ENCODE measurements at regions not wholly inside any gene's neighbourhood (a gene's known extent, or its start where the extent isn't known, plus 50 kb on each side); places are given as distances from the start of the nearest gene placed in this dataset.

DNA sequence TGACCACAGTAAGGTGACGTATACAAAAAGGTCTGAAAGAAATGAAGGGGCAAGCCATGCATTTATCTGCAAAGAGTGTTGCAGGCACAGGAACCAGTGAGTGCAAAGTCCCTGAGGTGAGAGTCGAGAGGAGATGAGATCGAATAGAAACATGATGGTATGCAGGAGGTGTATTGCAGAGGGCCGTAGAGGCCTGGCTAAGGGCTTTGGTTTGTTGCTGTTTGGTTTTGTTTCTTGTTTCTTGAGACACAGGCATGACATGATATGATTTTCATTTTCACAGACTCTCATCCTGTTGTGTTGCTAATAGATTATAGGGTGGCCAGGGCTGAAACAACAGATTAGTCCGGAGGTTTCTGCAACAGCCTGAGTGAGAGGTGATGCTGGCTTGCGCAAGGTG, 80.4 kb downstream of the HSPH1 start:
- Histone ChIP-seq H3K4me3 (ENCODE audit: low read length) (no peak overlapping the region), H3K9ac (ENCODE audit: low read length) (no peak overlapping the region), H3K36me3 (ENCODE audit: control insufficient read depth, insufficient read depth, low read length) (no peaks in the 10 kb centered on the region), H3K4me1 (ENCODE audit: control insufficient read depth, insufficient read depth, low read length) (no peaks in the 10 kb centered on the region), H3K27me3 (ENCODE audit: control insufficient read depth, insufficient read depth, low read length) (no peaks in the 10 kb centered on the region), H3K27ac (ENCODE audit: low read depth, low read length) (no peak overlapping the region)

DNA sequence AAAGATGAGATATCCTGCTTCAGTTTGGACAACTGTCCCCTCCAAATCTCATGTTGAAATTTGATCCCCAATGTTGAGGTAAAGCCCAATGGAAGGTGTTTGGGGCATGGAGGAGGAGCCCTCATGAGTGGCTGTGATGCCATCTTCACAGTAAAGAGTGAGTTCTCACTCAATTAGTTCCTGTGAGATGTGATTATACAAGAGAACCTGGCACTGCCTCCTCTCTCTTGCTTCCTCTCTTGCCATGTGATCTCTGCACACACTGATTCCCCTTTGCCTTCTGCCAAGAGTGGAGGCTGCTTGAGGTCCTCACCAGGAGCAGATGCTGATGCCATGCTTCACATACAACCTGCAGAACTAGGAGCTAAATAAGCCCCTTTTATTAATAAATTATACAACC, 86.9 kb downstream of the HSPH1 start:
- no peaks in the 10 kb centered on the region for H3K36me3 ChIP-seq (ENCODE audit: control insufficient read depth, insufficient read depth, low read length)
- H3K4me3 ChIP-seq (ENCODE audit: low read length): no peak overlapping the region
- H3K27ac ChIP-seq (ENCODE audit: low read depth, low read length): no peak overlapping the region
- no peaks in the 10 kb centered on the region for H3K4me1 ChIP-seq (ENCODE audit: control insufficient read depth, insufficient read depth, low read length)
- H3K9ac ChIP-seq (ENCODE audit: low read length): no peak overlapping the region
- H3K27me3 ChIP-seq (ENCODE audit: control insufficient read depth, insufficient read depth, low read length): no peaks in the 10 kb centered on the region

DNA sequence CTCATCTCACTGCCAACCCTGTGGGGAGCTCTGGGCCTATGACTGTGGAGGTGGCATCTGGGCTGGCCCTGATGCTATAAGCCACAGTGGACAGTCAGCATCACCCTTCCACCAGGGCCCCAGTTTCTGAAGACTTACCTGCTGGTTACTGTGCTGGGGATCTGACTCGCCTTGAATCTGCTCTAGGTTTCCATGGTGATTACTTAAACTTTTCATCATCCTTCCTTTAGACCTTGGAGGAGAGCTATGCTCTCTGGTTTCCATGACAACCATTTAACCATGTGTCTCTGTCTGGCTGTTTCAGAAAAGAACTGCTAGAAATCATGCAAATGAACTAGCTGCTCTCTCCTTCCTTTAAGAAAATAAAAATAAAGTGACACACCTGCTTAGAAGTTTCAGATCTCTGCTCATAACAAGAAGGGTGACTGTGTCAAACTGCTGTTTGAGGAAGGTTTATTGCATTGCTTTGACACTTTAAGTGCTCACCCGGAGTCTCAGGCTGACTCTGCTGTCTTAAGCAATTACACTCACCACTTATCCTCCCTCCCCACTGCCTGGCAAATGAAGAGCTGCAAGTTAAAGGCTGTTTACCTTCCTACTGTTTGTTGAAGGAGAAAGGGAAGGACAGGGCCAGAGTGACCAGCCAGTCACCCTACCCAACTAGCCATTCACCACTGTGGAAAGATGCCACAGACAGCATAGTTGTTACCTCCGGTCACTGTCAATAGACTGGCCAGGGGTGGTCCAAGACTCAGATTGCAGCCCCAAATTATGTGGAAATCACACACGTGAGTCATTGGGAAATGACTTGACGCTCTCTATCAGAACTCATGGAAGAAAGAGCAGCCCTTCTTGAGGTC, 87.6 kb downstream of the HSPH1 start:
- no peaks in the 10 kb centered on the region for H3K27me3 ChIP-seq (ENCODE audit: control insufficient read depth, insufficient read depth, low read length)
- no peaks in the 10 kb centered on the region for H3K36me3 ChIP-seq (ENCODE audit: control insufficient read depth, insufficient read depth, low read length)
- no peak overlapping the region for H3K9ac ChIP-seq (ENCODE audit: low read length)
- no peaks in the 10 kb centered on the region for H3K4me1 ChIP-seq (ENCODE audit: control insufficient read depth, insufficient read depth, low read length)
- H3K27ac ChIP-seq (ENCODE audit: low read depth, low read length): no peak overlapping the region
- no peak overlapping the region for H3K4me3 ChIP-seq (ENCODE audit: low read length)

DNA sequence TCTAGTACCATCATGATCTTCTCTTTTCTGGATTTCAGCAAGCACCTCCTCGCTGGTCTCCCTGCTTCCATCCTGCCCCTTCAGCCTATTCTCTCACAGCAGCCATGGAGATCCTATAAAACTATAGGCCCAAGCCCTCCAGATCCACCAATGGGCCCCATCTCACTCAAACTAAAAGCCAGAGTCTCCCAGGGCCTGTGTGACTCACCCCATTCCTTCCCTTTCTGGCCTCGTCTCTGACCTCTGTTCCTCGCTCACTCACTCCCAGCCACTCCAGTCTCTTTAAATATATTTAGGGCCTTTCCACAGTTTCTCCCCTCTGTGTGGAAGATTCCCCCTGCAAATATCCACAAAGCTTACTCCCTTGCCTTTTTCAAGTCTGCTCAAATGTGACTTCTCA, 89.7 kb downstream of the HSPH1 start:
- Histone ChIP-seq H3K4me3 (ENCODE audit: low read length) (no peak overlapping the region), H3K36me3 (ENCODE audit: control insufficient read depth, insufficient read depth, low read length) (no peaks in the 10 kb centered on the region), H3K27ac (ENCODE audit: low read depth, low read length) (no peak overlapping the region), H3K27me3 (ENCODE audit: control insufficient read depth, insufficient read depth, low read length) (no peaks in the 10 kb centered on the region), H3K4me1 (ENCODE audit: control insufficient read depth, insufficient read depth, low read length) (no peaks in the 10 kb centered on the region), H3K9ac (ENCODE audit: low read length) (no peak overlapping the region)

DNA sequence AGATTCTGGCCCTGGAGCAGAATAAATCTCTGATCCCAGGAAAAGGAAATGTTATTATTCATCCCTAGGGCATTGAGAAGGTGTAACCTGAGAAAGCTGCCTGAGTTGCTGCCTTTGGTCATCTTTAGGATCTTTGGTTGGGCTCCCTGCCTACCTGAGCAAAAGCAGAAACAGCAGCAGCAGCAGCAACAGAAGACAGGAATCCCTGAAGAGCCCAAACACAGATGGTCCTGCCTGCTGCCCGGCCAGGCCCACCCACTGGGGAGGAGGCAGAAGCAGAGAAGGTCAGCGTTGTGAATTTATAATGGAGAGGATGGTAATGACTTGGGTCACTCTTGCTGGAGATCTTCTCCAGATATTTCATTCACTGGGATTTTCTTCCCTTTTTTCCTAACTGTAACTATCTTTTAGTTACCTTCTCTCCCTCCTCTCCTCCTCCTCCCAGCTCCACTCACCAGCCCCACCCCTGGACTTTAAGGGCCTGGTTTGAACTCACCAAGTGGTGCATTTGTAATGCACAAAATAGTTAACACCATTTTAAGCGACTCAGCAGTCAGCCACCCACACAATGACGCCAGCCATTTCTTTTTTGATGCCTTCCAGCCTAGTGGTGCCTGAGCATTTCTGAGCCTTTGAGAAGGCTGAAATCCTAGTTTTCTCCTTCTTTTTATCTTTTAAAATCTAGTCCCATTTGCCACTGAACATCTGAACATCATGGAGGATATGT, 91.7 kb downstream of the HSPH1 start:
- Histone ChIP-seq H3K27me3 (ENCODE audit: control insufficient read depth, insufficient read depth, low read length) (no peaks in the 10 kb centered on the region), H3K9ac (ENCODE audit: low read length) (no peak overlapping the region), H3K4me1 (ENCODE audit: control insufficient read depth, insufficient read depth, low read length) (no peaks in the 10 kb centered on the region), H3K4me3 (ENCODE audit: low read length) (no peak overlapping the region), H3K27ac (ENCODE audit: low read depth, low read length) (no peak overlapping the region), H3K36me3 (ENCODE audit: control insufficient read depth, insufficient read depth, low read length) (no peaks in the 10 kb centered on the region)

DNA sequence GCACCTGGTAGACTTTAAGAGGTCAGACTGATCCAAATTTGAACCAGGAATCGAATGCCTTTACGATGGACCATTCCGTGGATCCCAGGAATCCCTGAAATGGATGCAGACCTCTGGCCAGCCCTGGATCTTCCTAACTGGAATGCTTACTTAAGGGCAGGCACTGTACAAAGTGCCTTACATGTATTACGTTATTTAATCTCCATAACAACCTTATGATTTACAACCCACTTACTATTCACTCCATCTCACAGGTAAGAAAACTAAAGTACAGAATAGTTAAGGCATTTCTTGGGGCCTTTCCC, 93.6 kb downstream of the HSPH1 start:
- Histone ChIP-seq H3K27me3 (ENCODE audit: control insufficient read depth, insufficient read depth, low read length) (no peaks in the 10 kb centered on the region), H3K4me1 (ENCODE audit: control insufficient read depth, insufficient read depth, low read length) (no peaks in the 10 kb centered on the region), H3K9ac (ENCODE audit: low read length) (no peak overlapping the region), H3K4me3 (ENCODE audit: low read length) (no peak overlapping the region), H3K27ac (ENCODE audit: low read depth, low read length) (no peak overlapping the region), H3K36me3 (ENCODE audit: control insufficient read depth, insufficient read depth, low read length) (no peaks in the 10 kb centered on the region)

DNA sequence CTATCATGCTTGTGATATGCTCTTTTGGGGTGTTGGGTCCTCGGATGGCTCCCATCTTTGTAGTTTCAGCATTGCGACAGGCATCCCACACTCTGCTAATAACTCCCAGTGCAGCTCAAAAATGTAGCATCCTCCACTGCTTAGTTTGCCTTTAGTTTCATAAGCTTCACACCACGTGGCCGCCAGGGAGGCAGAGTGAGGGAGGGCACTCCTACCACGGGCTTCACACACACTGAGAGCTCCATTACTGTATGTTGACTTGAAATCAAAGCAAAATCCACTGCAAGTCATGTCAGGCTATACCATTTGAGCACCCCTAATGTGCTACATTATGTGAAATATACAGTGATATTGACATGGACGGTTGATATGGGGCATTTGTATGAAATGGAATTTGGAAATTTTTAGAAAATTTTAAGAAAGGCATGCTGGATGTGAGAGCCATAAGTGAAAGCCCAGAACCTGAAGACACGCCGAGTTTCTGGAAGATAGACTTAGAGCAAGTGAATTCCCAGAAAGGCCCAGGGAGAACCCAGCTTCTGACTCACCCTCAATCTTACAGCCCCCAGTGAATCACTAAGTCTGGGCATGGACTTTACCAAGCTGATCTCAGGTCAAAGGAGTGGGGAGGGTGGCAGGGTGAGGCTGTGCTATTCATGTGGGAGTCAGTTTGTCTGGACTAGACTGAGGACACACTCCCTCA, 94.1 kb downstream of the HSPH1 start:
- Histone ChIP-seq H3K27me3 (ENCODE audit: control insufficient read depth, insufficient read depth, low read length) (no peaks in the 10 kb centered on the region), H3K9ac (ENCODE audit: low read length) (no peak overlapping the region), H3K36me3 (ENCODE audit: control insufficient read depth, insufficient read depth, low read length) (no peaks in the 10 kb centered on the region), H3K4me3 (ENCODE audit: low read length) (no peak overlapping the region), H3K27ac (ENCODE audit: low read depth, low read length) (no peak overlapping the region), H3K4me1 (ENCODE audit: control insufficient read depth, insufficient read depth, low read length) (no peaks in the 10 kb centered on the region)

DNA sequence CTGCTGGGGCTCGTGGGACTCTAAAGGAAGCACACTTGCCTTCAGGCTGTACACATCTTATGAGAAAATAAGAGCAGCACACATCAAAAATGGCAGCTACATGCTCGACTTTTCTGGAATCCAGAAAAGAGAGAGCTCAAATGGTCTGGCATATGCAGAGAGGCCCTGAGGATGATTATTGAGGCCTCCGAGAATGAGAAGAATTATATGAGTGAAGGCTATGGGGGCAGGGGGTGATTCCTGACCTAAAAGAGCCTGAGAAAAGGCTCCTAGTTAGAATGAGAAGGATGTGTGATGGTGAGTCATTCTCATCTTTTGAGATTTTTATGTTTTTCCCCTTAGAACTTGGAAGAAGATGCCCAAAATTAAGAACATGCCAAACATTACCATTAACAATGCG, 97.1 kb downstream of the HSPH1 start:
- Histone ChIP-seq H3K9ac (ENCODE audit: low read length) (no peak overlapping the region), H3K36me3 (ENCODE audit: control insufficient read depth, insufficient read depth, low read length) (no peaks in the 10 kb centered on the region), H3K27me3 (ENCODE audit: control insufficient read depth, insufficient read depth, low read length) (no peaks in the 10 kb centered on the region), H3K27ac (ENCODE audit: low read depth, low read length) (no peak overlapping the region), H3K4me3 (ENCODE audit: low read length) (no peak overlapping the region), H3K4me1 (ENCODE audit: control insufficient read depth, insufficient read depth, low read length) (no peaks in the 10 kb centered on the region)

DNA sequence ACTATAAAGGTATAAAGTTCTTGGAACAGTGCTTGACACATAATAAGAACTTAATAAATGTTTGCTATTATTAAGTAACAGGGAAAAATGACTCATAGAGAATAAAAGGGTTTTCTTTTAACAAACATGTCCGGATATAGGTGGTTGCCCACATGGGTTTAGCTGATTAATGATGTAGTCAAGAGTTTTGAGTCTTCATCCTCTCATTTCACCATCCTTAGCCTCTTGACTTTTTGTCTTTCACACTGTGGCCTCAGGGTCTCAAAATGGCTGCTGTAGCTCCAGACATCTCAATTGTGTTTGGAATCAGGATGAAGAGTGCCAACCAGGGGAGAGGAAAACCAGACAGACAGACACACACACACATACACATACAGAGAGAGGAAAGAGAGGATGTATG, 97.9 kb downstream of the HSPH1 start:
- H3K27ac ChIP-seq (ENCODE audit: low read depth, low read length): no peak overlapping the region
- no peak overlapping the region for H3K4me3 ChIP-seq (ENCODE audit: low read length)
- H3K36me3 ChIP-seq (ENCODE audit: control insufficient read depth, insufficient read depth, low read length): no peaks in the 10 kb centered on the region
- H3K9ac ChIP-seq (ENCODE audit: low read length): no peak overlapping the region
- no peaks in the 10 kb centered on the region for H3K27me3 ChIP-seq (ENCODE audit: control insufficient read depth, insufficient read depth, low read length)
- H3K4me1 ChIP-seq (ENCODE audit: control insufficient read depth, insufficient read depth, low read length): no peaks in the 10 kb centered on the region

DNA sequence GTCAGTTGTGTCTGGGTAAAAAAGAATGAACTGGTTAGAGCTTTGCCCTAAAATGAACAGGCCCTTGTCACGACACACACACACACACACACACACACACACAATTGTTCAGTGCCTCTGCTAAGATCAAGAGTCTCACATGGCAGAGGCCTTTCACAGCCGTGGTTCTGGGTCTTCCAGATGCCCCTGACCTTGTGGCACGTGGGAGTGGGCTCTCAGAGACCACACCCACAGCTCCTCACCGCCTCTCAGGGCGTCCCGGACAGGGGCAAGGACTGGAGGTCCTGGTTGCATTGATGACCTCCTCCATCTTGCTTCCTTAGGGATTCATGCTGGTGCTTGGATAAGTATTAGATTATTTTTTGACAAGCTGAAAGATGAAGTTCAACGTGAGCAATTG, 101.0 kb downstream of the HSPH1 start:
- no peaks in the 10 kb centered on the region for H3K4me1 ChIP-seq (ENCODE audit: control insufficient read depth, insufficient read depth, low read length)
- no peaks in the 10 kb centered on the region for H3K36me3 ChIP-seq (ENCODE audit: control insufficient read depth, insufficient read depth, low read length)
- H3K27ac ChIP-seq (ENCODE audit: low read depth, low read length): no peak overlapping the region
- no peaks in the 10 kb centered on the region for H3K27me3 ChIP-seq (ENCODE audit: control insufficient read depth, insufficient read depth, low read length)
- no peak overlapping the region for H3K9ac ChIP-seq (ENCODE audit: low read length)
- H3K4me3 ChIP-seq (ENCODE audit: low read length): no peak overlapping the region

DNA sequence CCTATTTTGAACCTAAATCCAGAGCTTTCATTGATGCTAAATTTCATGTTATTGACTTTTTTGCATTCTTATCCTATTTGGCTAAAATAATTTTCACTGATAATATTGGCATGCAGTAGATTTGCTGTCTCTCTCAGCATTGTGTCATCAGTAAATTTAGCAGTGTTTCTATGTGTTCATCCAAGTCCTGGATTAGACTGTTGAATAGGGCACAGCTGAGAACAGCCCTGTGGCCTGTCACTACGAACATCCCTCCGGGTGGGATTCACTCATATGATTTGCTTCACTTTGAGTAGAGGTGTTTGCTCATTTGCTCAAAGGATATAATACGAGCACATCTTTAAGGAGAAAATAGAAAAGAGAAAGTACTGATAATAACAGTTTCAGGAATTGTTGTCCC, 101.5 kb downstream of the HSPH1 start:
- H3K36me3 ChIP-seq (ENCODE audit: control insufficient read depth, insufficient read depth, low read length): no peaks in the 10 kb centered on the region
- H3K4me3 ChIP-seq (ENCODE audit: low read length): no peak overlapping the region
- no peak overlapping the region for H3K9ac ChIP-seq (ENCODE audit: low read length)
- H3K27ac ChIP-seq (ENCODE audit: low read depth, low read length): no peak overlapping the region
- H3K27me3 ChIP-seq (ENCODE audit: control insufficient read depth, insufficient read depth, low read length): no peaks in the 10 kb centered on the region
- H3K4me1 ChIP-seq (ENCODE audit: control insufficient read depth, insufficient read depth, low read length): no peaks in the 10 kb centered on the region

DNA sequence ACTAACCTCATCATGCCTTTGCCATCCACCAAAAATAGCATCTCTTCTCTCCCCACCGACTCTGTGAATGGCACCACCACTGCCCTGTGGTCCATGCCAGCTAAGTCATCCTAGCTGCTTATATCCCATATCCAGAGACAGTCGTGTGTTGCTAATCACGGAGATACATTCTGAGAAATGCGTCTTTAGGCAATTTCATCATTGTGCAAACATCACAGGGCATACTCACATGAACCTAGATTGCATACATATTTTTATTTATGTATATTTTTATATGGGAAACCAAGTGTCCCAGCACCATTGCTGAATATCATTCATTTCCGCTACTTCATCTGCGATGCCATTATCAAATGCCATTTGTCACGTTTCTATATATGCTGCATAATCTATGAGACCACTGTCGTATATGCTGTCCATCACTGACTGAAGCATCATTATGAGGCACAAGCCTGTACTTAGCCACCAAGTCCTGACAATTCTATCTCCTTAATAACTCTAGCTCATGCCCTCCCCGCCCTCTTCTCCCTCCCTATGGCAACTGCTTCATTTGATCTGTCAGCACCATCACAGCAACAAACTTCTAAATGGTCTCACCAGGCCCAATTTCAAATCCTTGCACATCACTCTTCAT, 104.2 kb downstream of the HSPH1 start:
- Histone ChIP-seq H3K27me3 (ENCODE audit: control insufficient read depth, insufficient read depth, low read length) (no peaks in the 10 kb centered on the region), H3K4me1 (ENCODE audit: control insufficient read depth, insufficient read depth, low read length) (no peaks in the 10 kb centered on the region), H3K27ac (ENCODE audit: low read depth, low read length) (no peak overlapping the region), H3K9ac (ENCODE audit: low read length) (no peak overlapping the region), H3K36me3 (ENCODE audit: control insufficient read depth, insufficient read depth, low read length) (no peaks in the 10 kb centered on the region), H3K4me3 (ENCODE audit: low read length) (no peak overlapping the region)
